ENCODE measurements at regions not wholly inside any gene's neighbourhood (a gene's known extent, or its start where the extent isn't known, plus 50 kb on each side); places are given as distances from the start of the nearest gene placed in this dataset.

- no peak for TF ChIP-seq GATA2 (IDR thresholded peaks at IDR 0.05; ENCODE audit: low read depth, low read length)
- TF ChIP-seq GATA3 (IDR thresholded peaks at IDR 0.05; ENCODE audit: low read depth, low read length), result no peak
Observed at GRCh38 chr5:97525780-97526179, 342.7 kb upstream of the RIOK2 start.

Measured in SH-SY5Y (cell line).